Kidney glomerular epithelial cell (primary cell): ENCODE measurements at regions not wholly inside any gene's neighbourhood (a gene's known extent, or its start where the extent isn't known, plus 50 kb on each side); places are given as distances from the start of the nearest gene placed in this dataset.

Experiments
- DNase-seq: peaks from one replicate; lab custom pipeline; 2025; lab: John Stamatoyannopoulos, UW

GRCh38 chr2:481388-481787 is 193.5 kb upstream of the ALKAL2 start:
- no peak for DNase-seq

DNA sequence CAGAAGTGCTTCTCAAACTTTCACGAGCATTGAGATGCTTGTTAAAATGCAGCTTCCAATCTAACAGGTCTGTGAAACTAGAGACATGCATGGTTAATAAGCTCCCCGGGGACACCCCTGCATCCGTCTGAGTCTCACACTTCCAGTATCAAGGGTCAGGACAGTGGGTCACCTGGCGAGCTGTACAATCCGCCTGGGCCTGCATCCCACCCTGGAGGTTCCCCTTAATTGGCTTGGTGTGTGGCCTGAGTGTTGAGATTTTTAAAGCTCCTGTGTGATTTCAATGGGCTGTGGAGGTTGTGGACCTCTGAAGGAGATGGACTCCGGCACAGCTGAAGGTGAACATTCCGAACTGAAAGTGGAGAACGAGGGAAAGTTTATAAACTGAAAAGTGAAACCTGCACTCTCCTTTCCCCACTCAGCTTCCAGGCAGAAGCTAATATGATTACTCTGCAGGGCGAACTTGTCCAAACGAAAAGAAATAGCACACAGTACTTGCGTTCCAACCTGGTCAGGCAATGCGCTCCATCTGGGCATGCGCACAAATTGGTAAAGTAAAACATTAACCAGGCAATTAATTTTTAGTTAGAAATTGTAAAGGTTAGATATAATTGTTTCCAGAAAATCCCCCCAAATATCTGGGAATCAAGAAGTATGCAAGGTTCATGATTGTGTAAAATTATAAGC is 191.7 kb upstream of the ALKAL2 start:
- DNase-seq = peak; percentile 47

GRCh38 chr2:479031-479430 is 191.1 kb upstream of the ALKAL2 start:
- no peak for DNase-seq

- no peak for DNase-seq
Measured at GRCh38 chr2:471560-471959, 183.7 kb upstream of the ALKAL2 start.

GRCh38 chr2:469514-469913 is 181.6 kb upstream of the ALKAL2 start:
- DNase-seq = no peak

GRCh38 chr2:468648-469336 is 180.9 kb upstream of the ALKAL2 start:
- DNase-seq = no peak

DNA sequence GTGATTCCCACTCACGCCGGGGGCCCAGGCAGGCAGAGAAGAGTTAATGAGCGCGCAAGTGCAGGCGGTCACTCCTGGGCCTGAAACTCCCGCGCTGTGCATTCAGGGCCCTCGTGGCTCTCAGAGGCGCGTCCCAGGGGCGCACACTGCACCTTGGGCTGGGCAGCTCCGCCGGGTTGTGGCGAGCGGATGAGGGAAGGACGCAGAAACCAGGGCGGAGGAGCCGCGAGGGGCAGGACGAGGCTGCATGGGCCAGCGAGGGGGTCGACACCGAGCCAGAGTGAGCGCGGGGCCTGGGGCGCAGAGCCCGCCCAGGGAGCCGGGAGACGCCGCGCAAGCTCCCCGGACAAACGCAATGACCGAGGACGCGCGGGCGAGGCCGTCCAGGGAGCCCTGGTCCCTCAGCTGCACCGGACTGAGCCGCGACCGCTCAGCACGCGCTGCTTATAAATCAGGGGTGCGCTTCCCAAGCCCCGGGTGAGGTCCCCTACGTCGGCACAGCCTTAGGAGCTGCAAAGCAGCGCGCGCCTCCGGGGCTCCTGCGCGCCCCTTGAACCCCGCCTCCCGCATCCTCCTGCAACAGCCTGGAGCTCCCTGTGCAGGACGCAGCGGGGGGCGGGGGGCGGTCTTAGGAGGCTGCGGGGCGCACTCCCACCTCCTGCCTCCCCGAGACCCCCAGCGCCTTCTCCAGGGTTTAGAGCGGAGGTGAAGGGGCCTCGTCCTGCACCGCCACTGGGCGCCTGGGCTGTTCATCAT is 180.2 kb upstream of the ALKAL2 start:
- DNase-seq = no peak

DNA sequence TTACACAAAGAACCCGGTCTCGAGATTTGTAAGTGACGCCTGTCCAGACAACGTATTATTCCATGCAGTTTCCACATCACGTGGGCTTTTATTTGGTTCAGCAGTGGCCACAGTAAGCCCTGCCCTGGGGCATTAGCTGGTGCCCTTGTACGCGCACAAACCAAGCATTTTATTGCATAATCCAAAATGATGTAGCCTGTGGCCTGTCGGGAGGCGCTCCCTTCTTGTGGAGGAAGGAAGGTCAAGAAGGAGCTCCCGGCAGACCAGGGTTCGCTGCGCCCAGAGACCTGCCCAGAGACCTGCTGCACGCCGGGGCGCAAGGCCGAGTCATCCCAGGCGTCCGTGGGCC is 179.6 kb upstream of the ALKAL2 start:
- DNase-seq = no peak

DNA sequence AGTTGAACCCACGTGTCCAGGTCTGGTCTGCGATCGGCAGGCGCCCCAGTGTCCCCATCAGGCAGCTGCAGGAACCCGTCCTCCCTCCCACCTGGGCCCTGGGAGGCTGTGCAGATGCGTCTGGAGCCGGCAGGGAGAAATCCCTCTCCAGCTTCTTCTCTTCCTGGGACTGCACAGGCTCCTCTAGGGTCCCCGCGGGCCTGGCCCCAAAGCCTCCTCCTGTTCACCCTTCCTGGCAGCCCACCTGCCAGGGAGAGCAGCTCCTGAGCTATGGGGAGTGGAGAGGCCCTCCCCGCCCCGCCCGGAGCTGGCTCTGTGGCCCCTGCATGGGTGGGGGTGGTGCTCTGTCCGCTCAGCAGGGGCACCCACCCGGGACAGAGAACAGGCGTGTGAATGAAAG is 179.2 kb upstream of the ALKAL2 start:
- DNase-seq = no peak

DNA sequence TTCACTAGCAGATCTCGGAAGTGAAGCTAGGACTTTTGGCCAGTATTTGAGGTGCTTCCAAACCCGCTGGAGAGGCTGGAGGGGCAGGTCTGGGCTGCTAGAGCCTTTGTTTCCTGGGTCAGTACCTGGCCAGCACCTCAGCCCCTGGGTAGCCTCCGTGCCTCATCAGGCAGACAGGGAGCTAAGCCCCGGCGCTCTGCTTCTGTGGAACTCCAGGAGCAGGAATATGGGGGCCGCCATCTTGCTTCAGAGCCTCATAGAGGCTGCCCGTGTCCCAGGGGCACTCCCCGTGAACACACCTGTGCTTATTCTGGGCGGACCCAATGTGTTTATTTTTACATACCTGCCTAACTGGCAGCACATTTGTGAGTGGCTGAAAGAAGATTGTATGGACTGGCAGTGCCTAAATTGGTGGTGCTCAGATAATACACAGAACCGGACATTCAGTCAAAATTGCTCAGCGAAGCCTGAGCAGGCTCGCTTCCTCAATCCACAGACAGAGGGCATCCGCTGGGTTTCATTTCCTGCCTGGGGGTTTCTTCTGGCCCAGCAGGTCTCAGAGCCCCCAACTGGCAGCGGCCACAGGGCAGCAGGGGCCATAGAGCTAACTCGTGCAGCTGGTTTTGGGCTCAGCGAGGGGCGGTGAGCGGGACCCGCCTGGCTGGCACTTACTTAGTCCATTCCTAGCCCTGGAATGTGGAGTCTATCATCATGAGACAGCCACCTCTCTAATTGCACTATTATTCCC is 176.8 kb upstream of the ALKAL2 start:
- DNase-seq = no peak

- DNase-seq = no peak
Measured at GRCh38 chr2:460861-461260, 173.0 kb upstream of the ALKAL2 start.

DNA sequence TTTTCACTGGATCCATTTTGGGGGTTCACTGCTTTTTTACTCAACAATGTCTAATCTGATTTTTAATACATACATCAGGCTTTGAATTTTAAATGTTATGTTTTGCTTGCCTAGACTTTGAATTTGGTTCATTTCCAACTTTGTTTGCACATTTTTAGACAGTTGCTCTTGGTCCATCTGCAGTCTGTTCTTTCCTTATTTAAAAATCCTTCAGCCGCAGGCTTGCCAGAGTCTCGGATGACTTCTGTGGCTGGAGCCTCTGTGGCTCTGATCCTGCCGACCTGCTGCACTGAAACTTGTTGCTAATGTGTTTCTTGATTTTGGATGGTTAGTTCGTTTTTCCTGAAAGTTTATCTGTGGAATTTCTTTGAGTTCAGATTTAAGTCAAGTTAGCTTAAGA is 172.0 kb upstream of the ALKAL2 start:
- DNase-seq = no peak

GRCh38 chr2:458425-458815 is 170.5 kb upstream of the ALKAL2 start:
- DNase-seq = no peak

- no peak for DNase-seq
Measured at GRCh38 chr2:457792-458424, 170.0 kb upstream of the ALKAL2 start.

DNA sequence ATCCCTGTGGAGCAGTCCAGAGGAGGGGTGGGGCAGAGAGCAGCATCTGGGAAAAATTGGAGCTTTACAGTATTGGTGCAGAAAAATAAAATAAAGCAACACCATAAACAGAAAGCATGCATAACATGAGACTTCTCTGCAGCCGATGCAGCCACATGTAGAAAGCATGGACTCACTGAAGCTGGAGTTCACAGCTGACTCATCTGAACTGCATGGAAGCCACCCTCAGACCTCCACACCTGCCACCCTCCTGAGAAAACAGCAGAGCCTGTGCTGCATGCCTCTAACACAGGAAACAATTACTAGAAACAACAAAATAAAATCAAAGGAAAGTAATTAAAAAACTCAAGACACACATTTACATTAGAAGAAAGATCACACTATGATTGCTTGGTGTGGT is 169.4 kb upstream of the ALKAL2 start:
- DNase-seq = no peak

- no peak for DNase-seq
Measured at GRCh38 chr2:455913-456312, 168.0 kb upstream of the ALKAL2 start.

DNA sequence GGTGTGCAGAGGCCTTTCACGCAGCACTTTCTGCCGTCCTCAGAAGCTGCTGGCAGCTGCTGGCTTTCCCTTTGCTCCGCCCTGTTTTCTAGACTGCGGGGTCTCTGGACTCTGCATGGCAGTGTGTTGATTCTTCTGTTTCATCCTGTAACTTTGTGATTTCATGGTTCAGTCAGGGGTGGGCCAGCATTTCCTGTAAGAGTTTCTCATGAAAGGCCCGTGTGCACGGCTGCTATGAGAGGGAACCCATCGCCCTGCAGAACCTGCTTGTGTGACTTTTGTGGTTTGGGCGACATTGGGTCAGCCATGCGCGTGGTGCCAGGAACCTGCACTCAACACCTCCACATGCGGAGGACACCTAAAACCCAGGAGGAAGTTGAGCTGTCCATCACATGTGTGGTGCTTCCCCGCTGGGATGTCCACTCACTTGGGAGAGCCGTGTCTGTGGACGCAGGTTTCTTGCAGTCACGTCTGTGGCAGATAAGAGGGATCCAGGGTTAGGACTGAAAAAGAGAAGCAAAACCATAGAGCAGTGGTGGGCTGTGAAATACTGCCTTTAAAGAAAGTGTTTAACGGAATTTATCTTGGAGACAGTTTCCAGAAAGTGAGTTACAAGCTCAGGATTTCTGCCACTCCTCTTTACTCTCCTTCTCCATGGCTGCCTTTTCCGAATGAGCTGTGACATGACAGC is 167.3 kb upstream of the ALKAL2 start:
- DNase-seq = no peak

DNA sequence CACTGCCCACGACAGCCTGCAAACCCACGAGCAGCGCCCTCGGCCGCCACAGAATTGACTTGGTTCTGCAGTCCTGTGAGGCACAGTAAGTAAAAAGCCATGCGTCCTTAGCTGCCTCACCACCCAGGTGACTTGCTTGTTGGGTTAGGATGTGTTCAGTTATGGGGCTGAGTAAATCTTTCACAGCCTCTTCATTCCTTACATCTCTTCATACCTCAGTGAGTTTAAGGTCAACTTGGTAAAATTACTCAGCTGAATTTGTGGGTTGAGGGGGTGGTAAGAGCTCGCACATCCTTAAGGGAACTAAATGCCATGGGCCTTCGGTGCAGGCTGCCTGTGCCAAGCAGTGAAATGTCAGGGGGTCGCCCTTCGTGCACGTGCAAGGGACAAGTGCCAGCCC is 165.2 kb upstream of the ALKAL2 start:
- peak; percentile 78 for DNase-seq

- no peak for DNase-seq
Measured at GRCh38 chr2:451495-451894, 163.6 kb upstream of the ALKAL2 start.

- DNase-seq = no peak
Measured at GRCh38 chr2:449246-450067, 161.6 kb upstream of the ALKAL2 start.
